Panc1 (cell line): ENCODE measurements at regions not wholly inside any gene's neighbourhood (a gene's known extent, or its start where the extent isn't known, plus 50 kb on each side); places are given as distances from the start of the nearest gene placed in this dataset.

Experiments
- ATAC-seq: fragments of 200-7000 bp; cut with Tn5 transposase; 2 replicates; pipeline ENCODE4 v1.9.1; 2020; ENCODE audit warnings: mild to moderate bottlenecking, moderate library complexity
- BruUV-seq: library from RNA; stranded (reverse); fragments of 400-500 nt; replicated peaks from 2 replicates; lab custom pipeline; 2021; lab: Mats Ljungman, UMichigan
- CTCF ChIA-PET: fragments of 300-600 bp; sonication (Branson Sonifier 250); formaldehyde crosslinking; loops from one replicate; lab custom pipeline; 2022; ENCODE audit warnings: antibody characterized with exemption; lab: Charles Lee
- POLR2A ChIA-PET: fragments of 300-600 bp; sonication (Branson Sonifier 250); formaldehyde crosslinking; loops from one replicate; lab custom pipeline; 2022; ENCODE audit warnings: antibody characterized with exemption; lab: Charles Lee
- DNase-seq: peaks from one replicate; pipeline ENCODE4 v3.0.0-alpha.2; 2010; ENCODE audit warnings: low read depth, low spot score
- H3K27ac ChIP-seq: 2 replicates; pipeline ENCODE4 v1.5.1; 2011; ENCODE audit warnings: mild to moderate bottlenecking, low read length, inconsistent platforms
- H3K27me3 ChIP-seq: fragments of 200-500 bp; sonication (Bioruptor generic); 2 replicates; pipeline ENCODE4 v1.6.0; 2014; ENCODE audit warnings: low read length, inconsistent platforms; ENCODE audit not compliant: control insufficient read depth, insufficient read depth
- H3K36me3 ChIP-seq: fragments of 200-500 bp; sonication (Bioruptor generic); 2 replicates; pipeline ENCODE4 v1.5.1; 2014; ENCODE audit warnings: inconsistent platforms, mild to moderate bottlenecking, low read length, moderate library complexity; ENCODE audit not compliant: control insufficient read depth, insufficient read depth
- H3K4me1 ChIP-seq: 2 replicates; pipeline ENCODE4 v1.5.1; 2011; ENCODE audit warnings: inconsistent platforms, mild to moderate bottlenecking, low read length, moderate library complexity; ENCODE audit not compliant: control insufficient read depth, insufficient read depth
- H3K4me3 ChIP-seq, 2 experiments: 2 replicates each; pipeline ENCODE4 v1.5.1; 2011 to 2012; ENCODE audit warnings: low read depth in 2 of 2, low read length in 2 of 2, mild to moderate bottlenecking in 2 of 2, inconsistent platforms in 1 of 2, moderate library complexity in 1 of 2
- H3K9me3 ChIP-seq: fragments of 200-500 bp; sonication (Bioruptor generic); 2 replicates; pipeline ENCODE4 v1.5.1; 2014; ENCODE audit warnings: low read depth, mild to moderate bottlenecking, inconsistent platforms, low read length, moderate library complexity; ENCODE audit not compliant: control insufficient read depth, insufficient read depth
- CTCF ChIP-seq: fragments of 450-650 bp; IDR thresholded peaks from 2 replicates; pipeline ENCODE4 v1.5.1; 2017; ENCODE audit warnings: mild to moderate bottlenecking
- POLR2AphosphoS5 ChIP-seq: IDR thresholded peaks from 2 replicates; pipeline ENCODE4 v1.6.1; 2012; ENCODE audit warnings: mild to moderate bottlenecking, low read depth, low read length, moderate library complexity
- REST ChIP-seq, 2 experiments: IDR thresholded peaks; 2 replicates each; pipeline ENCODE4 v1.6.1; 2011 to 2012; ENCODE audit warnings: low read depth in 2 of 2, control low read depth in 1 of 2, low read length in 1 of 2, mild to moderate bottlenecking in 1 of 2, moderate library complexity in 1 of 2; ENCODE audit not compliant: insufficient read depth in 1 of 2
- SIN3A ChIP-seq: IDR thresholded peaks from 2 replicates; pipeline ENCODE4 v1.6.1; 2012; ENCODE audit warnings: low read depth, mild to moderate bottlenecking, low read length, moderate library complexity, borderline replicate concordance; ENCODE audit not compliant: insufficient read depth
- TCF7L2 ChIP-seq: IDR thresholded peaks from 2 replicates; pipeline ENCODE4 v1.6.1; 2011; ENCODE audit warnings: mild to moderate bottlenecking, low read depth, low read length, inconsistent platforms
- in situ Hi-C: cut with HindIII; loops from 2 replicates; pipeline ENCODE4 v1.10.0; 2016; ENCODE audit warnings: low sequenced_read_pairs, low pct_unique_long_range_greater_than_20kb
- intact Hi-C: fragments of 100-400 bp; cut with micrococcal nuclease; formaldehyde crosslinking; loops from one replicate; pipeline ENCODE4 v1.10.0; 2022; ENCODE audit not compliant: unreplicated experiment

GRCh38 chr20:4358552-4358951, 109.5 kb upstream of the ADRA1D start:
- CTCF ChIA-PET: no interaction called here
- intact Hi-C loops: no loop called here
- no peak overlapping the region for H3K4me3 ChIP-seq
- TF ChIP-seq TCF7L2: no peak
- TF ChIP-seq CTCF: no peak
- no peak for TF ChIP-seq SIN3A
- TF ChIP-seq REST (IDR thresholded peaks at IDR 0.05; ENCODE audit: insufficient read depth in 1 of 2, low read depth in 2 of 2, low read length in 1 of 2): no peak
- no peak for TF ChIP-seq POLR2AphosphoS5
- H3K27ac ChIP-seq: no peak overlapping the region
- H3K27me3 ChIP-seq: peaks cover 2% of the 10 kb centered on the region
- no peaks in the 10 kb centered on the region for H3K36me3 ChIP-seq
- in situ Hi-C loops: no loop called here
- POLR2A ChIA-PET: no interaction called here
- DNase-seq: no peak
- no TSS peak for BruUV-seq
- no peaks in the 10 kb centered on the region for H3K9me3 ChIP-seq
- no peaks in the 10 kb centered on the region for H3K4me1 ChIP-seq
- ATAC-seq: no peak

GRCh38 chr20:4352348-4352747, 103.3 kb upstream of the ADRA1D start:
- DNase-seq (no peak), ATAC-seq (no peak)
- in situ Hi-C loops (no loop called here), intact Hi-C loops (no loop called here)
- Histone ChIP-seq H3K4me3 (no peak overlapping the region), H3K36me3 (no peaks in the 10 kb centered on the region), H3K9me3 (no peaks in the 10 kb centered on the region), H3K27ac (no peak overlapping the region), H3K27me3 (peaks cover 4% of the 10 kb centered on the region), H3K4me1 (no peaks in the 10 kb centered on the region)
- ChIA-PET POLR2A (no interaction called here), CTCF (interaction anchor here (0.6 kb wide), 1 partner anchor 19 kb away, joined by 3 read pairs; no protein-coding TSS in a partner anchor)
- TF ChIP-seq REST (IDR thresholded peaks at IDR 0.05; ENCODE audit: insufficient read depth in 1 of 2, low read depth in 2 of 2, low read length in 1 of 2) (no peak), TCF7L2 (no peak), POLR2AphosphoS5 (no peak), CTCF (no peak), SIN3A (no peak)
- no TSS peak for BruUV-seq
